H9 (cell line): ENCODE measurements at regions not wholly inside any gene's neighbourhood (a gene's known extent, or its start where the extent isn't known, plus 50 kb on each side); places are given as distances from the start of the nearest gene placed in this dataset.

Experiments used
- DNase-seq: peaks from one replicate; pipeline ENCODE4 v3.0.0-alpha.2; 2017
- H2AFZ ChIP-seq: one replicate; pipeline ENCODE4 v1.6.1; 2013; ENCODE audit warnings: mild to moderate bottlenecking, low read length, control low read depth, moderate library complexity
- H2AK5ac ChIP-seq: 2 replicates; pipeline ENCODE4 v1.6.1; 2013; ENCODE audit warnings: low read length, control low read depth, mixed read lengths; ENCODE audit not compliant: insufficient read length
- H2BK120ac ChIP-seq: one replicate; pipeline ENCODE4 v1.6.1; 2013; ENCODE audit warnings: low read depth, mild to moderate bottlenecking, low read length, control low read depth, inconsistent platforms; ENCODE audit not compliant: poor library complexity, severe bottlenecking
- H2BK12ac ChIP-seq: 2 replicates; pipeline ENCODE4 v1.6.1; 2013; ENCODE audit warnings: low read length, control low read depth, mixed read lengths, low read depth; ENCODE audit not compliant: insufficient read length
- H2BK15ac ChIP-seq: 2 replicates; pipeline ENCODE4 v1.6.1; 2013; ENCODE audit warnings: low read depth, low read length, control low read depth
- H2BK20ac ChIP-seq: one replicate; pipeline ENCODE4 v1.6.1; 2013; ENCODE audit warnings: low read depth, mild to moderate bottlenecking, low read length, control low read depth, inconsistent platforms; ENCODE audit not compliant: poor library complexity, severe bottlenecking
- H2BK5ac ChIP-seq: 2 replicates; pipeline ENCODE4 v1.6.1; 2013; ENCODE audit warnings: low read length, control low read depth, mixed read lengths; ENCODE audit not compliant: insufficient read length
- H3K14ac ChIP-seq: 2 replicates; pipeline ENCODE4 v1.6.1; 2013; ENCODE audit warnings: low read length, control low read depth; ENCODE audit not compliant: insufficient read depth
- H3K18ac ChIP-seq: 2 replicates; pipeline ENCODE4 v1.6.1; 2013; ENCODE audit warnings: low read depth, mild to moderate bottlenecking, mixed read lengths, low read length, control low read depth; ENCODE audit not compliant: insufficient read length
- H3K23ac ChIP-seq: 2 replicates; pipeline ENCODE4 v1.6.1; 2013; ENCODE audit warnings: low read length, control low read depth, mixed read lengths, low read depth; ENCODE audit not compliant: insufficient read length
- H3K23me2 ChIP-seq: 2 replicates; pipeline ENCODE4 v1.6.1; 2013; ENCODE audit warnings: low read depth, mild to moderate bottlenecking, mixed read lengths, low read length, control low read depth; ENCODE audit not compliant: insufficient read length, poor library complexity, severe bottlenecking
- H3K27ac ChIP-seq: 2 replicates; pipeline ENCODE4 v1.5.1; 2013; ENCODE audit warnings: low read length, control low read depth, mixed read lengths, low read depth; ENCODE audit not compliant: insufficient read length
- H3K27me3 ChIP-seq: 2 replicates; pipeline ENCODE4 v1.6.1; 2013; ENCODE audit warnings: low read length, control low read depth, inconsistent platforms; ENCODE audit not compliant: insufficient read depth
- H3K4ac ChIP-seq: 2 replicates; pipeline ENCODE4 v1.6.1; 2013; ENCODE audit warnings: low read depth, mild to moderate bottlenecking, control low read depth, inconsistent platforms, low read length, moderate library complexity
- H3K4me1 ChIP-seq: 2 replicates; pipeline ENCODE4 v1.6.1; 2013; ENCODE audit warnings: low read length, control low read depth, inconsistent platforms; ENCODE audit not compliant: insufficient read depth
- H3K4me2 ChIP-seq: 2 replicates; pipeline ENCODE4 v1.6.1; 2013; ENCODE audit warnings: low read length, control low read depth, mixed read lengths; ENCODE audit not compliant: insufficient read length, insufficient read depth
- H3K56ac ChIP-seq: 2 replicates; pipeline ENCODE4 v1.6.1; 2013; ENCODE audit warnings: low read depth, mild to moderate bottlenecking, mixed read lengths, low read length, control low read depth; ENCODE audit not compliant: insufficient read length
- H3K79me1 ChIP-seq: 2 replicates; pipeline ENCODE4 v1.6.1; 2013; ENCODE audit warnings: low read depth, mild to moderate bottlenecking, moderate library complexity, low read length, control low read depth, inconsistent platforms; ENCODE audit not compliant: insufficient read depth, poor library complexity, severe bottlenecking
- H3K79me2 ChIP-seq: 2 replicates; pipeline ENCODE4 v1.6.1; 2013; ENCODE audit warnings: low read length, control low read depth, inconsistent platforms; ENCODE audit not compliant: insufficient read depth
- H3K9ac ChIP-seq: 2 replicates; pipeline ENCODE4 v1.6.1; 2013; ENCODE audit warnings: low read length, control low read depth, mixed read lengths; ENCODE audit not compliant: insufficient read length; ENCODE audit errors: extremely low read depth
- H3K9me3 ChIP-seq: one replicate; pipeline ENCODE4 v1.6.1; 2013; ENCODE audit warnings: low read depth, low read length, inconsistent platforms; ENCODE audit not compliant: control insufficient read depth
- H3T11ph ChIP-seq: one replicate; pipeline ENCODE4 v1.6.1; 2013; ENCODE audit warnings: mild to moderate bottlenecking, low read length, control low read depth, inconsistent platforms
- H4K20me1 ChIP-seq: one replicate; pipeline ENCODE4 v1.6.1; 2013; ENCODE audit not compliant: control insufficient read depth, insufficient read length, insufficient read depth
- H4K5ac ChIP-seq: 2 replicates; pipeline ENCODE4 v1.6.1; 2013; ENCODE audit warnings: low read depth, mild to moderate bottlenecking, mixed read lengths, low read length, control low read depth; ENCODE audit not compliant: insufficient read length
- H4K8ac ChIP-seq: replicated peaks from 2 replicates; pipeline ENCODE4 v1.6.1; 2013; ENCODE audit warnings: low read length, control low read depth, mixed read lengths, low read depth; ENCODE audit not compliant: insufficient read length
- H4K91ac ChIP-seq: 2 replicates; pipeline ENCODE4 v1.6.1; 2013; ENCODE audit warnings: low read depth, mild to moderate bottlenecking, moderate library complexity, mixed read lengths, low read length, control low read depth; ENCODE audit not compliant: insufficient read length
- H3K27ac Mint-ChIP-seq, 3 experiments: 2 replicates in 2 of 3; 3 replicates in 1 of 3; pipeline ENCODE4 v1.8.0; 2020 to 2021; ENCODE audit warnings: mixed read lengths in 3 of 3, mild to moderate bottlenecking in 1 of 3, moderate library complexity in 1 of 3
- H3K27me3 Mint-ChIP-seq: 2 replicates; pipeline ENCODE4 v1.8.0; 2021; ENCODE audit warnings: low read depth, mild to moderate bottlenecking, moderate library complexity, mixed read lengths
- H3K36me3 Mint-ChIP-seq, 3 experiments: 2 replicates in 2 of 3; 3 replicates in 1 of 3; pipeline ENCODE4 v1.8.0; 2020 to 2021; ENCODE audit warnings: low read depth in 3 of 3, mixed read lengths in 3 of 3; ENCODE audit not compliant: insufficient read depth in 1 of 3
- H3K4me1 Mint-ChIP-seq, 2 experiments: 2 replicates each; pipeline ENCODE4 v1.8.0; 2020; ENCODE audit warnings: mixed read lengths in 2 of 2
- H3K4me3 Mint-ChIP-seq, 2 experiments: 2 replicates in 1 of 2; 3 replicates in 1 of 2; pipeline ENCODE4 v1.8.0; 2020 to 2021; ENCODE audit warnings: mild to moderate bottlenecking in 2 of 2, mixed read lengths in 2 of 2, moderate library complexity in 1 of 2
- H3K9me3 Mint-ChIP-seq, 2 experiments: 2 replicates in 1 of 2; 3 replicates in 1 of 2; pipeline ENCODE4 v1.8.0; 2020; ENCODE audit warnings: mild to moderate bottlenecking in 2 of 2, mixed read lengths in 2 of 2, moderate library complexity in 1 of 2
- CTCF ChIP-seq: fragments of 200-600 bp; sonication (generic); conservative IDR thresholded peaks from 3 replicates; pipeline ENCODE4 v1.8.0; 2021; ENCODE audit warnings: antibody characterized with exemption, mild to moderate bottlenecking
- WGBS: extraction: QIAGEN DNeasy Blood & Tissue Kit; methylation state at CpG from one replicate; pipeline ENCODE4 v1.1.7; 2013; ENCODE audit warnings: missing lambda C conversion rate, low lambda C conversion rate, mixed read lengths; ENCODE audit not compliant: insufficient read length; ENCODE audit errors: extremely low coverage; 5-methylcytosine and 5-hydroxymethylcytosine counted together

GRCh38 chr6:1201547-1202200 lies 110.2 kb upstream of the FOXQ1 start:
- no peak overlapping the region for H3K27ac ChIP-seq
- H2BK5ac ChIP-seq, result no peak overlapping the region
- H3K9ac ChIP-seq, result no peak overlapping the region
- H3K4me1 ChIP-seq, result no peaks in the 10 kb centered on the region; the same call in 1 of the 2 replicates
- H3K27ac Mint-ChIP-seq, result no peak overlapping the region
- WGBS, result no CpG with 5 or more reads among the region's 9 CpGs
- no peak overlapping the region for H3K4me3 Mint-ChIP-seq
- no peak overlapping the region for H2BK120ac ChIP-seq
- no peak overlapping the region for H3K4me2 ChIP-seq
- H3K4ac ChIP-seq, result no peak overlapping the region
- no peak overlapping the region for H4K91ac ChIP-seq
- no peaks in the 10 kb centered on the region for H3K79me1 ChIP-seq
- H3K27me3 Mint-ChIP-seq, result peaks cover 33% of the 10 kb centered on the region
- H3K14ac ChIP-seq, result no peak overlapping the region
- no peak for DNase-seq
- H3K18ac ChIP-seq, result no peak overlapping the region
- no peak overlapping the region for H2AK5ac ChIP-seq
- no peak overlapping the region for H2AFZ ChIP-seq
- peaks cover 4% of the 10 kb centered on the region for H3K23me2 ChIP-seq
- no peak overlapping the region for H2BK15ac ChIP-seq
- TF ChIP-seq CTCF, result no peak
- no peaks in the 10 kb centered on the region for H4K20me1 ChIP-seq
- H3K9me3 ChIP-seq, result no peaks in the 10 kb centered on the region
- no peak overlapping the region for H2BK20ac ChIP-seq
- no peak overlapping the region for H4K8ac ChIP-seq
- no peaks in the 10 kb centered on the region for H3K36me3 Mint-ChIP-seq
- no peak overlapping the region for H4K5ac ChIP-seq
- H3K56ac ChIP-seq, result no peak overlapping the region
- no peak overlapping the region for H3K23ac ChIP-seq
- no peaks in the 10 kb centered on the region for H3K27me3 ChIP-seq
- H3K79me2 ChIP-seq, result no peaks in the 10 kb centered on the region
- peaks cover 13 to 28% of the 10 kb centered on the region in 2 experiments for H3K4me1 Mint-ChIP-seq
- H3T11ph ChIP-seq, result no peak overlapping the region
- no peak overlapping the region for H2BK12ac ChIP-seq
- no peaks in the 10 kb centered on the region for H3K9me3 Mint-ChIP-seq
